Astrocyte (in vitro differentiated cells and primary cell): ENCODE measurements at regions not wholly inside any gene's neighbourhood (a gene's known extent, or its start where the extent isn't known, plus 50 kb on each side); places are given as distances from the start of the nearest gene placed in this dataset.

Experiments used
- CTCF ChIP-seq: IDR thresholded peaks from 2 replicates; pipeline ENCODE4 v1.5.1; 2011; ENCODE audit warnings: low read depth, mild to moderate bottlenecking, inconsistent platforms, low read length, moderate library complexity; ENCODE audit not compliant: insufficient read depth
- EZH2 ChIP-seq: IDR thresholded peaks from 2 replicates; pipeline ENCODE4 v1.6.1; 2012; ENCODE audit warnings: mild to moderate bottlenecking, low read length, inconsistent platforms; ENCODE audit not compliant: insufficient read depth

GRCh38 chr1:79726321-79726720 is 719.8 kb upstream of the ADGRL4 start:
- TF ChIP-seq CTCF = no peak
- no peak for TF ChIP-seq EZH2
